HepG2 (cell line): ENCODE measurements at regions not wholly inside any gene's neighbourhood (a gene's known extent, or its start where the extent isn't known, plus 50 kb on each side); places are given as distances from the start of the nearest gene placed in this dataset.

Source experiments
- GABPB1 ChIP-seq: IDR thresholded peaks from 2 replicates; pipeline ENCODE4 v1.6.1; 2016; ENCODE audit warnings: mild to moderate bottlenecking, missing genetic modification reagents, moderate library complexity, missing compliant biosample characterization
- ISX ChIP-seq: sonication (generic); formaldehyde crosslinking; conservative IDR thresholded peaks from 2 replicates; pipeline ENCODE4 v1.5.0; 2020; ENCODE audit warnings: missing genetic modification reagents
- SP1 ChIP-seq, 2 experiments: fragments of 450-650 bp in 1 of 2; sonication (generic) in 1 of 2; formaldehyde crosslinking in 1 of 2; IDR thresholded peaks; 2 replicates each; pipeline versions ENCODE4 v1.4.0 to v1.6.1; 2016 to 2020; ENCODE audit warnings: missing genetic modification reagents in 1 of 2

GRCh38 chr7:138405496-138405895 is 54.6 kb upstream of the TRIM24 start:
- no peak for TF ChIP-seq ISX (CRISPR knock-in tag)
- no peak for TF ChIP-seq GABPB1 (CRISPR knock-in tag)
- no peak for TF ChIP-seq SP1 (IDR thresholded peaks at IDR 0.05)
- no peak for TF ChIP-seq SP1 (CRISPR knock-in tag; IDR thresholded peaks at IDR 0.05)
